ENCODE measurements at regions not wholly inside any gene's neighbourhood (a gene's known extent, or its start where the extent isn't known, plus 50 kb on each side); places are given as distances from the start of the nearest gene placed in this dataset.

GRCh38 chr9:81474125-81474524 is 215.2 kb downstream of the TLE1 start:
- TF ChIP-seq, protein P1, sequence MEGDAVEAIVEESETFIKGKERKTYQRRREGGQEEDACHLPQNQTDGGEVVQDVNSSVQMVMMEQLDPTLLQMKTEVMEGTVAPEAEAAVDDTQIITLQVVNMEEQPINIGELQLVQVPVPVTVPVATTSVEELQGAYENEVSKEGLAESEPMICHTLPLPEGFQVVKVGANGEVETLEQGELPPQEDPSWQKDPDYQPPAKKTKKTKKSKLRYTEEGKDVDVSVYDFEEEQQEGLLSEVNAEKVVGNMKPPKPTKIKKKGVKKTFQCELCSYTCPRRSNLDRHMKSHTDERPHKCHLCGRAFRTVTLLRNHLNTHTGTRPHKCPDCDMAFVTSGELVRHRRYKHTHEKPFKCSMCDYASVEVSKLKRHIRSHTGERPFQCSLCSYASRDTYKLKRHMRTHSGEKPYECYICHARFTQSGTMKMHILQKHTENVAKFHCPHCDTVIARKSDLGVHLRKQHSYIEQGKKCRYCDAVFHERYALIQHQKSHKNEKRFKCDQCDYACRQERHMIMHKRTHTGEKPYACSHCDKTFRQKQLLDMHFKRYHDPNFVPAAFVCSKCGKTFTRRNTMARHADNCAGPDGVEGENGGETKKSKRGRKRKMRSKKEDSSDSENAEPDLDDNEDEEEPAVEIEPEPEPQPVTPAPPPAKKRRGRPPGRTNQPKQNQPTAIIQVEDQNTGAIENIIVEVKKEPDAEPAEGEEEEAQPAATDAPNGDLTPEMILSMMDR (IDR thresholded peaks at IDR 0.05; ENCODE audit: extremely low read depth in 1 of 2, insufficient read depth in 1 of 2, low read depth in 1 of 2, low read length in 2 of 2), result no peak
- no peak for TF ChIP-seq POLR2A (IDR thresholded peaks at IDR 0.05; ENCODE audit: low read depth, low read length)
- TF ChIP-seq EZH2 (IDR thresholded peaks at IDR 0.05; ENCODE audit: borderline replicate concordance, low read depth, low read length, severe bottlenecking), result no peak
